WTC11 (cell line): ENCODE measurements at regions not wholly inside any gene's neighbourhood (a gene's known extent, or its start where the extent isn't known, plus 50 kb on each side); places are given as distances from the start of the nearest gene placed in this dataset.

Source experiments
- ATAC-seq: fragments of 200-7000 bp; cut with Tn5 transposase; 2 replicates; pipeline ENCODE4 v1.10.0; 2021; ENCODE audit warnings: mild to moderate bottlenecking, moderate library complexity
- CTCF ChIA-PET: fragments of 300-600 bp; sonication (Branson Sonifier 250); formaldehyde crosslinking; loops from one replicate; lab custom pipeline; 2021; ENCODE audit warnings: antibody characterized with exemption; lab: Charles Lee
- POLR2A ChIA-PET: fragments of 350-600 bp; sonication (Branson Sonifier 250); formaldehyde crosslinking; loops from one replicate; lab custom pipeline; 2021; ENCODE audit warnings: antibody characterized with exemption; lab: Charles Lee
- DNase-seq: peaks from one replicate; pipeline ENCODE4 v3.0.0; 2021; ENCODE audit warnings: low spot score
- H3K27ac Mint-ChIP-seq: 2 replicates; pipeline ENCODE4 v1.8.0; 2021; ENCODE audit warnings: mixed read lengths
- H3K27me3 Mint-ChIP-seq: 2 replicates; pipeline ENCODE4 v1.8.0; 2021; ENCODE audit warnings: low read depth, mild to moderate bottlenecking, moderate library complexity, mixed read lengths
- H3K36me3 Mint-ChIP-seq: 2 replicates; pipeline ENCODE4 v1.8.0; 2021; ENCODE audit warnings: mixed read lengths
- H3K4me1 Mint-ChIP-seq: 2 replicates; pipeline ENCODE4 v1.8.0; 2022; ENCODE audit warnings: mixed read lengths
- H3K4me3 Mint-ChIP-seq: 2 replicates; pipeline ENCODE4 v1.8.0; 2021; ENCODE audit warnings: mild to moderate bottlenecking, moderate library complexity, mixed read lengths
- H3K9me3 Mint-ChIP-seq: 2 replicates; pipeline ENCODE4 v1.8.0; 2021; ENCODE audit warnings: mixed read lengths
- ATF6 ChIP-seq: sonication (generic); formaldehyde crosslinking; IDR thresholded peaks from 2 replicates; pipeline ENCODE4 v1.8.1; 2023; ENCODE audit warnings: mild to moderate bottlenecking, missing genetic modification reagents
- CDX4 ChIP-seq: fragments of 250-450 bp; sonication (Bioruptor Pico); IDR thresholded peaks from 2 replicates; pipeline ENCODE4 v1.9.0; 2021; ENCODE audit warnings: moderate library complexity, mild to moderate bottlenecking, inconsistent platforms, borderline replicate concordance
- CREB1 ChIP-seq: sonication (generic); formaldehyde crosslinking; IDR thresholded peaks from 2 replicates; pipeline ENCODE4 v1.8.0; 2023; ENCODE audit warnings: mild to moderate bottlenecking, missing genetic modification reagents
- ERG ChIP-seq: fragments of 250-450 bp; sonication (Bioruptor Pico); IDR thresholded peaks from 2 replicates; pipeline ENCODE4 v1.8.0; 2021; ENCODE audit warnings: mild to moderate bottlenecking
- ETV6 ChIP-seq: sonication (generic); formaldehyde crosslinking; IDR thresholded peaks from 2 replicates; pipeline ENCODE4 v1.8.1; 2022; ENCODE audit warnings: mild to moderate bottlenecking, missing genetic modification reagents
- FOXK1 ChIP-seq: sonication (generic); formaldehyde crosslinking; IDR thresholded peaks from 2 replicates; pipeline ENCODE4 v1.8.0; 2022; ENCODE audit warnings: mild to moderate bottlenecking, moderate library complexity, missing genetic modification reagents
- IRF1 ChIP-seq: sonication (generic); formaldehyde crosslinking; IDR thresholded peaks from 2 replicates; pipeline ENCODE4 v1.8.0; 2023; ENCODE audit warnings: missing genetic modification reagents
- KAT7 ChIP-seq: sonication (generic); formaldehyde crosslinking; IDR thresholded peaks from 2 replicates; pipeline ENCODE4 v1.8.1; 2023; ENCODE audit warnings: missing genetic modification reagents, mild to moderate bottlenecking, borderline replicate concordance
- SMAD3 ChIP-seq: sonication (generic); formaldehyde crosslinking; IDR thresholded peaks from 2 replicates; pipeline ENCODE4 v1.8.0; 2022; ENCODE audit warnings: missing genetic modification reagents, mild to moderate bottlenecking, borderline replicate concordance
- SOX15 ChIP-seq: fragments of 250-450 bp; sonication (Bioruptor Pico); IDR thresholded peaks from 2 replicates; pipeline ENCODE4 v1.9.0; 2021; ENCODE audit warnings: mild to moderate bottlenecking
- USF1 ChIP-seq: sonication (generic); formaldehyde crosslinking; IDR thresholded peaks from 2 replicates; pipeline ENCODE4 v1.8.0; 2022; ENCODE audit warnings: mild to moderate bottlenecking, missing genetic modification reagents
- ZNF219 ChIP-seq: sonication (generic); formaldehyde crosslinking; IDR thresholded peaks from 2 replicates; pipeline ENCODE4 v1.8.0; 2023; ENCODE audit warnings: missing genetic modification reagents, mild to moderate bottlenecking, borderline replicate concordance
- ZNF232 ChIP-seq: sonication (generic); formaldehyde crosslinking; IDR thresholded peaks from 2 replicates; pipeline ENCODE4 v1.8.0; 2022; ENCODE audit warnings: mild to moderate bottlenecking, missing genetic modification reagents
- ZNF263 ChIP-seq: sonication (generic); formaldehyde crosslinking; IDR thresholded peaks from 2 replicates; pipeline ENCODE4 v1.8.1; 2022; ENCODE audit warnings: low read depth, mild to moderate bottlenecking, moderate library complexity, missing genetic modification reagents
- ZNF281 ChIP-seq: sonication (generic); formaldehyde crosslinking; IDR thresholded peaks from 2 replicates; pipeline ENCODE4 v1.8.0; 2023; ENCODE audit warnings: mild to moderate bottlenecking, missing genetic modification reagents
- ZSCAN18 ChIP-seq: fragments of 250-450 bp; sonication (Bioruptor Pico); IDR thresholded peaks from 2 replicates; pipeline ENCODE4 v2.1.2; 2022; ENCODE audit warnings: mild to moderate bottlenecking, moderate library complexity
- TF ChIP-seq, protein P1 (sequence below): sonication (generic); formaldehyde crosslinking; conservative IDR thresholded peaks from 2 replicates; pipeline ENCODE4 v1.8.1; 2023; ENCODE audit warnings: mild to moderate bottlenecking, low read depth, missing genetic modification reagents, moderate library complexity
- TF ChIP-seq, protein P2 (sequence below): sonication (generic); formaldehyde crosslinking; IDR thresholded peaks from 2 replicates; pipeline ENCODE4 v1.8.0; 2022; ENCODE audit warnings: mild to moderate bottlenecking, missing genetic modification reagents
- TF ChIP-seq, protein P3 (sequence below): sonication (generic); formaldehyde crosslinking; IDR thresholded peaks from 2 replicates; pipeline ENCODE4 v1.8.1; 2023; ENCODE audit warnings: mild to moderate bottlenecking, missing genetic modification reagents, borderline replicate concordance

- ChIA-PET POLR2A (no interaction called here), CTCF (no interaction called here)
- DNase-seq = no peak
- no peak overlapping the region for H3K4me3 Mint-ChIP-seq
- H3K36me3 Mint-ChIP-seq = no peaks in the 10 kb centered on the region
- TF ChIP-seq SMAD3 (CRISPR knock-in tag) (no peak), ZNF263 (CRISPR knock-in tag) (no peak), CREB1 (no peak), CDX4 (CRISPR knock-in tag) (no peak), KAT7 (no peak), USF1 (no peak), ZNF219 (no peak), ZNF232 (CRISPR knock-in tag) (no peak)
- TF ChIP-seq, protein P1, sequence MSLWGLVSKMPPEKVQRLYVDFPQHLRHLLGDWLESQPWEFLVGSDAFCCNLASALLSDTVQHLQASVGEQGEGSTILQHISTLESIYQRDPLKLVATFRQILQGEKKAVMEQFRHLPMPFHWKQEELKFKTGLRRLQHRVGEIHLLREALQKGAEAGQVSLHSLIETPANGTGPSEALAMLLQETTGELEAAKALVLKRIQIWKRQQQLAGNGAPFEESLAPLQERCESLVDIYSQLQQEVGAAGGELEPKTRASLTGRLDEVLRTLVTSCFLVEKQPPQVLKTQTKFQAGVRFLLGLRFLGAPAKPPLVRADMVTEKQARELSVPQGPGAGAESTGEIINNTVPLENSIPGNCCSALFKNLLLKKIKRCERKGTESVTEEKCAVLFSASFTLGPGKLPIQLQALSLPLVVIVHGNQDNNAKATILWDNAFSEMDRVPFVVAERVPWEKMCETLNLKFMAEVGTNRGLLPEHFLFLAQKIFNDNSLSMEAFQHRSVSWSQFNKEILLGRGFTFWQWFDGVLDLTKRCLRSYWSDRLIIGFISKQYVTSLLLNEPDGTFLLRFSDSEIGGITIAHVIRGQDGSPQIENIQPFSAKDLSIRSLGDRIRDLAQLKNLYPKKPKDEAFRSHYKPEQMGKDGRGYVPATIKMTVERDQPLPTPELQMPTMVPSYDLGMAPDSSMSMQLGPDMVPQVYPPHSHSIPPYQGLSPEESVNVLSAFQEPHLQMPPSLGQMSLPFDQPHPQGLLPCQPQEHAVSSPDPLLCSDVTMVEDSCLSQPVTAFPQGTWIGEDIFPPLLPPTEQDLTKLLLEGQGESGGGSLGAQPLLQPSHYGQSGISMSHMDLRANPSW = no peak
- TF ChIP-seq, all 79 proteins: peak for 0
- no peak for ATAC-seq
- no peak overlapping the region for H3K27ac Mint-ChIP-seq
- H3K9me3 Mint-ChIP-seq = 0 out of 2 replicates have a peak, but pooled peaks cover 3% of the 10 kb centered on the region
- H3K27me3 Mint-ChIP-seq = peaks cover 45% of the 10 kb centered on the region
- H3K4me1 Mint-ChIP-seq = peaks cover 15% of the 10 kb centered on the region
These were observed 79.4 kb downstream of the S1PR1 start for GRCh38 chr1:101316256-101316655.

- no peak for ATAC-seq
- no peak overlapping the region for H3K4me3 Mint-ChIP-seq
- H3K27ac Mint-ChIP-seq = no peak overlapping the region
- H3K27me3 Mint-ChIP-seq = peaks cover 40% of the 10 kb centered on the region
- ChIA-PET CTCF (interaction anchor here (1.5 to 2.4 kb wide), 2 partner anchors 8 to 41 kb away, joined by 7 to 17 read pairs; no protein-coding TSS in a partner anchor), POLR2A (no interaction called here)
- DNase-seq = no peak
- 0 out of 2 replicates have a peak, but pooled peaks cover 3% of the 10 kb centered on the region for H3K9me3 Mint-ChIP-seq
- H3K36me3 Mint-ChIP-seq = no peaks in the 10 kb centered on the region
- H3K4me1 Mint-ChIP-seq = peaks cover 9% of the 10 kb centered on the region
- TF ChIP-seq SOX15 (CRISPR knock-in tag) (no peak), ETV6 (no peak), ZSCAN18 (CRISPR knock-in tag) (no peak), ERG (CRISPR knock-in tag) (no peak), FOXK1 (CRISPR knock-in tag) (no peak), IRF1 (no peak), ATF6 (CRISPR knock-in tag) (no peak), ZNF281 (CRISPR knock-in tag) (no peak)
- TF ChIP-seq, protein P2, sequence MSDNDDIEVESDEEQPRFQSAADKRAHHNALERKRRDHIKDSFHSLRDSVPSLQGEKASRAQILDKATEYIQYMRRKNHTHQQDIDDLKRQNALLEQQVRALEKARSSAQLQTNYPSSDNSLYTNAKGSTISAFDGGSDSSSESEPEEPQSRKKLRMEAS (CRISPR knock-in tag) = no peak
- TF ChIP-seq, protein P3, sequence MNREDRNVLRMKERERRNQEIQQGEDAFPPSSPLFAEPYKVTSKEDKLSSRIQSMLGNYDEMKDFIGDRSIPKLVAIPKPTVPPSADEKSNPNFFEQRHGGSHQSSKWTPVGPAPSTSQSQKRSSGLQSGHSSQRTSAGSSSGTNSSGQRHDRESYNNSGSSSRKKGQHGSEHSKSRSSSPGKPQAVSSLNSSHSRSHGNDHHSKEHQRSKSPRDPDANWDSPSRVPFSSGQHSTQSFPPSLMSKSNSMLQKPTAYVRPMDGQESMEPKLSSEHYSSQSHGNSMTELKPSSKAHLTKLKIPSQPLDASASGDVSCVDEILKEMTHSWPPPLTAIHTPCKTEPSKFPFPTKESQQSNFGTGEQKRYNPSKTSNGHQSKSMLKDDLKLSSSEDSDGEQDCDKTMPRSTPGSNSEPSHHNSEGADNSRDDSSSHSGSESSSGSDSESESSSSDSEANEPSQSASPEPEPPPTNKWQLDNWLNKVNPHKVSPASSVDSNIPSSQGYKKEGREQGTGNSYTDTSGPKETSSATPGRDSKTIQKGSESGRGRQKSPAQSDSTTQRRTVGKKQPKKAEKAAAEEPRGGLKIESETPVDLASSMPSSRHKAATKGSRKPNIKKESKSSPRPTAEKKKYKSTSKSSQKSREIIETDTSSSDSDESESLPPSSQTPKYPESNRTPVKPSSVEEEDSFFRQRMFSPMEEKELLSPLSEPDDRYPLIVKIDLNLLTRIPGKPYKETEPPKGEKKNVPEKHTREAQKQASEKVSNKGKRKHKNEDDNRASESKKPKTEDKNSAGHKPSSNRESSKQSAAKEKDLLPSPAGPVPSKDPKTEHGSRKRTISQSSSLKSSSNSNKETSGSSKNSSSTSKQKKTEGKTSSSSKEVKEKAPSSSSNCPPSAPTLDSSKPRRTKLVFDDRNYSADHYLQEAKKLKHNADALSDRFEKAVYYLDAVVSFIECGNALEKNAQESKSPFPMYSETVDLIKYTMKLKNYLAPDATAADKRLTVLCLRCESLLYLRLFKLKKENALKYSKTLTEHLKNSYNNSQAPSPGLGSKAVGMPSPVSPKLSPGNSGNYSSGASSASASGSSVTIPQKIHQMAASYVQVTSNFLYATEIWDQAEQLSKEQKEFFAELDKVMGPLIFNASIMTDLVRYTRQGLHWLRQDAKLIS = no peak
These were observed 80.0 kb downstream of the S1PR1 start for GRCh38 chr1:101316799-101317198.
